ENCODE measurements at regions not wholly inside any gene's neighbourhood (a gene's known extent, or its start where the extent isn't known, plus 50 kb on each side); places are given as distances from the start of the nearest gene placed in this dataset.
A peak's percentile ranks its signal among the peaks of the same experiment; 100 is the strongest.
"Not testable (repeated sequence)": the region's sequence is repeated elsewhere in the genome, so short reads cannot be mapped to it uniquely, and the experiment has no call there.

DNA sequence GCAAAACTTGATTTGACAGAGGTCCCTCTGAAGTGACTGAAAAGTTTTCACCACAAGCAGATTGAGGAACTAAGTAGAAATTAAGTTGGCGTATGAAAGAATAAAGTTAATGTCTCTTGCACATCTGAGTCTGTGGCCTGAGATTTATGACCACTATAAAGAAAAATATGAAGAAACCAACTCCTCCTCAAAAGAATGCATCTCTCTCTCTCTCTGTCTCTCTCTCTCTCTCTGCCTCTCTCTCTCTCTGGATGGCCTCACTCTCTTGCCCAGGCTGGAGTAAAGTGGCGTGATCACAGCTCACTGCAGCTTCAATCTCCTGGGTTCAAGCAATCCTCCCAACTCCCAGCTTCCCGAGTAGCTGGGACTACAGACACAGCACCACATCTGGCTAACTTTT is 55.2 kb downstream of the RPL22L1 start:
- DNase-seq (ENCODE audit: low read depth), result peak; percentile 29

DNA sequence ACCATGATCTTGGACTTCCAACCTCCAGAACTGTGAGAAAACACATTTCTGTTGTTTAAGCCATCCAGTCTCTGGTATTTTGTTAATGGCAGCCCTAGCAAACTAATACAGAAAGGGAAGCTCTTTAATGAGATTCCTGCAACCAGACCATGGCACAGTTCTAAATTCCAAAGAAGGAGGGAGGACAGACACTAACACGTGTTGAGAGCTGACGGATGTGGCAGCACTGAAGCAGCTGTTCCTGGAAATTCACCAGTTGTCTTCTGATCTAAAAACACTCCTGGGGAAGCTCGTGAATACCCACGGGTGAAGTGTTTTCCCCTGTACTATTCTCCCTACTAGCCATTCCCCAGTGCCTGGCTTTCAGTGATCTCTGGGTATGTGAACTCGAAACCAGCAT is 56.7 kb downstream of the RPL22L1 start:
- DNase-seq (ENCODE audit: low read depth), result no peak

DNA sequence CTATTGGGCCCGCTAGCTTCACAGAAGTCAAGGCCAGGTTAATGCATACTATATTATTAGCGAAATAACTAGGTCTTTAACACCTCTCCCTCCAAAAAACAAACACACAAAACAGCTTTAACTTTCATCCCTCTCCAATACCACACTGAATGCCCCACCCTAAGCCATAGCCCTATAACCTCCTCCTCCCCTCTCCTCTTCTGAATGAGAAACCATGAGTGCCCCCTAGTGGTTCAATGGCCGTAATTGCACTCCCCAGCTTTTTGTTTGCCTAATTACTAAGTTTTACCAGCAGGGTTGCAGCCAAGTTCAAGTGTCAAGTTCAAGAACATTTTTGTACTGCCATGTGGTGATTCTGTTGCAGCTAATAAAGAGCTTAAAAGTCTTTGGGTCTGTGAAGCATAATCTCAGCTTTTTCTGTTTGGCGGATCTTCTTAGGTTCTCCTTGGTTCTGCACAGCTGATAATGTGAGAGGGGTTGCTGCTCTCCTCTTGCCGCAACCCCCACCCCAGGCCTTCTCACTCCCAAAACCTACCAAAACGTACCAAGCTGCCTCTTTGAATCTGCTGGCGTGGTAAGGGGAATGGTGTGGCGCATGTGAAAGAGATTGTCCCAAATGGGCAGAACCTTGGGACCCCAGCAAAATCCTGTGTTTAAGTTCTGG is 57.9 kb downstream of the RPL22L1 start:
- peak; percentile 71 for DNase-seq (ENCODE audit: low read depth)

DNA sequence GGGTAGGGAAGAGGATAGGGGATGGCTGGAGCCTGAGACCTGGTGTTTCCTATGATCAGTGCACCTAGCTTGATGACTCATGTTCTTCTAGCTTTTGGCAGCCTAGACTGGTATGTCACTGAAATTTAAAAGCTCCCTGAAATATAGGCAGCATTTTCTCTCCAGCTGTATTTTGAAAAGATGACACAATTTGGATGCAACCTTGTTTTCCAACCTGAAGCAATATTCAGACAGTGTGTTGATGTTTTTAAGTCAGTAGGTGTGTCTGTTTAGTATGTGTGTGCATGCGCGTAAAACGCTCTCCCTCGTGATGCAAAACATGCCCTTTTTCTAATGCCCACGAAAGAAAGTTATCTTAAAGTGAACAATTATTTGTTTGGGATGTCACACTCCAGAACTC is 58.5 kb downstream of the RPL22L1 start:
- DNase-seq (ENCODE audit: low read depth), result peak; percentile 32

DNA sequence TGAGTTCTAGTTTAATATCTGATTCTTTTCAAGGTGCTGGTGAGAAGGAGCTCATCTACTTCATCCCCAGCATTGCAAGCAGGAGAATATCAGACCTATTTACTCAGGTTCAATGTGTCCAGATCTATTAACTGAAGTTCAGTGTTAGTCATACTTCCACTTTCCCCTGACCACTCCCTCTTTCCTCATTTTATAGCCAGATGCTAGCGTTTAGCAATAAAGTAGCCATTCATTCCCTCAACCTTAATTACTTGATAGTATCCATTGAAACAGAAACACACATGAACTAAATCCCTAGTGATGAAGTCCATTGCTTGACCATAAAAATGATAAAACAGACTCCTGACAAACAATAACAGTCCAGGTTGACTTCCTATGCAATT is 60.0 kb downstream of the RPL22L1 start:
- DNase-seq (ENCODE audit: low read depth), result peak; percentile 49

DNA sequence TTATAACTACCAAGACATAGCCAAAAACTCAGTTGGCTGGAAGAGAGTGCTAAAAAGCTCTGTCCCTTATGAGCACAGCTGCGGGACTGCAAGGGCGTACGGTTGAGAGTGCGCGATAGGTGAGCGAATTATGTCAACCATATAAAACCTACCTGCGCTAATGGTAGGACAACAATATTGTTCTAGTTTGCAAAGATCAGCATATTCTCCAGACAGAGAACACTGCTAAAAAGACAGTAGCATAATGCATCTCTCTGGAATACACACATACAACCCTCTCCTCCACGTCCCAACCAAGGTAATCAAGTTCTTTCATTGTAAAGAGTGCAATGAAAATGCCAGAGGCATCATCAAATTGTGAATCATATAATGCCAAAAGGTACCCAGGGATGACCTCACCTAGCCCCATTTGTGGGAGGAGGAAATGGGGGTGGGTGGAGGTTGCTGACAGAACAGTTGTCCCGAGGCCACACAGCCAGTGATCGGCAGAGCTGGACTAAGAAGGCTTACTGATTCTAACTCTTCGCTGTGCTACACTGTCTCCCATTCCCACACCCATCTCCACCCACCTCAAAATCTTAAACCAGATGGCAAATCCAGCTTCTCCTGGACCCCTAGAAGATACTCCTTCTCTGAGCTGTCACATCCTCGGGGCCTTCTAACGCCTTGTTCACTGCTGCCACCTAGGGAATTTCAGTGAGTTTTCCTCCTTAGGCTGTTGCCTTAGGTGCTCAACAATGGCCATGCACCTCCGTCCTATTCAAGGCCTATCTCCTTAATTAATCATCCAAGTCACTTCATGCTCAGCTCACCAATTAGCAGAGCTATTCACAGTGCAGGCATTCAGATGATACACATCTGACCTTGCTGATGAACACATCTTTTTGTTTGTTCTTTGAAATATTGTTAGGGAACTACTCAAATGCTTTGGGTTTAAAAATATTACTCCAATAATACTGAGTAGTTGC is 60.7 kb downstream of the RPL22L1 start:
- peak; percentile 73 for DNase-seq (ENCODE audit: low read depth)

DNA sequence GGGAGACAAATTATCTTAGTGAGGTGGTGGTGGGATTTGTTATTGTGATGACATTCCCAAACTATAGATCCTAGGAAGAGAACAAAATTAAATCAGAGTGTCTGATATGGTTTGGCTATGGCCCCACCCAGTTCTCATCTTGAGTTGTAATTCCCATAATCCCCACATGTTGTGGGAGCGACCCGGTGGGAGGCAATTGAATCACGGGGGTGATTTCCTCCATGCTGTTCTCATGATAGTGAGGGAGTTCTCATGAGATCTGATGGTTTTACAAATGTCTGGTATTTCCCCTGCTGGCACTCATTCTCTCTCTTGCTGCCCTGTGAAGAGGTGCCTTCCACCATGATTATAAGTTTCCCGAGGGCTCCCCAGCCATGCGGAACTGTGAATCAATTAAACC is 62.0 kb downstream of the RPL22L1 start:
- peak; percentile 38 for DNase-seq (ENCODE audit: low read depth)

DNA sequence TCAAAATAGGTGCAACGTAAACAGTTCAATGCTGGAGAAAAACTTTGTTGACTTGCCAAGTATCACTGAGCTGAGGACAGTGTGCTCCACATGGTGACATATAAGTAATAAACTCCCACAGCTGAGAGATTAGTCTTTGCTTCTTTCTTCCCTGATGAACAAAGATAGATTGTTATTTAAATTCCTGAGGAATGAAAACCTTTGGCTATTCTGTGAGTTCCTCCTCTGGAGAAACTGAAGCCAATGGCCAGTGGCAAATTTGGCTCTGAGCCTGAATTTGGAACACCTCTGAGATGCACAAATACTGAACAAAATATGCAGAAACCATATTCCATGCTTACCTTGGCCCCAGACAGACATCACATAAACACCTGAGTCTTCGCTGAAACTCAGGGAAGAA is 63.3 kb downstream of the RPL22L1 start:
- DNase-seq (ENCODE audit: low read depth), result no peak

DNA sequence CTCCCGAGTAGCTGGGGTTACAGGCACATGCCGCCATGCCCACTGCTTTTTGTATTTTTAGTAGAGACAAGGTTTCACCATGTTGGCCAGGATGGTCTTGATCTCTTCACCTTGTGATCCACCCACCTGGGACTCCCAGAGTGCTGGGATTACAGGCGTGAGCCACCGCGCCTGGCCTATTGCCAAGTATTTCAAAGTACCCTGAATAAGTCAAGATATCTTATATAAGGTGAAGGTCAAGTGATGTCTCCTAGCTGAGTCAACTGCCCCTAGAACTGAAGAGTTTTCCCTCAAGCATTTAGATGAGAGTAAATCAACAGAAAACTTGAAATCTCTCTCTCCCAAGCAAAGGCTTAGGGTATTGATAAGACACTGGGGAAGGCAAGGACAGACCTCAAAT is 63.9 kb downstream of the RPL22L1 start:
- DNase-seq (ENCODE audit: low read depth), result no peak

DNA sequence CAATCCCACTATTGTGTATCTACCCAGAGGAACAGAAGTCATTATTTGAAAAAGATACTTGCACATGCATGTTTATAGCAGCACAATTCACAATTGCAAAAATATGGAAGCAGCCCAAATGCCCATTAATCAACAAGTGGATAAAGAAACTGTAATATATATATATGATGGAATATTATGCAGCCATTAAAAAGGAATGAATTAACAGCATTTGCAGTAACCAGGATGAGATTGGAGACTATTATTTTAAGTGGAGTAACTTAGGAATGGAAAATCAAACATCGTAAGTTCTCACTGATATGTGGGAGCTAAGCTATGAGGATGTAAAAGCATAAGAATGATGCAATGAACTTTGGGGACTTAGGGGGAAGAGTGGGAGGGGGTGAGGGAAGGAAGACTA is 64.7 kb downstream of the RPL22L1 start:
- not testable (repeated sequence) for DNase-seq (ENCODE audit: low read depth)

DNA sequence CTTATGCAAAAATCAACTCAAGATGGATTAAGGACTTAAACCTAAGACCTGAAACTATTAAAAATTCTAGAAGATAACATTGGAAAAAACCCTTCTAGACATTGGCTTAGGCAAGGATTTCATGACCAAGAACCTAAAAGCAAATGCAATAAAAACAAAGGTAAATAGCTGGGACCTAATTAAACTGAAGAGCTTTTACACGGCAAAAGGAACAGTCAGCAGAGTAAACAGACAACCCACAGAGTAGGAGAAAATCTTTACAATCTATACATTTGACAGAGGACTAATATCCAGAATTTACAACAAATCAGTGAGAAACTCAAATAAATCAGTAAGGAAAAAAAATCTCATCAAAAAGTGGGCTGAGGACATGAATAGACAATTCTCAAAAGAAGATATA is 65.4 kb downstream of the RPL22L1 start:
- not testable (repeated sequence) for DNase-seq (ENCODE audit: low read depth)

DNA sequence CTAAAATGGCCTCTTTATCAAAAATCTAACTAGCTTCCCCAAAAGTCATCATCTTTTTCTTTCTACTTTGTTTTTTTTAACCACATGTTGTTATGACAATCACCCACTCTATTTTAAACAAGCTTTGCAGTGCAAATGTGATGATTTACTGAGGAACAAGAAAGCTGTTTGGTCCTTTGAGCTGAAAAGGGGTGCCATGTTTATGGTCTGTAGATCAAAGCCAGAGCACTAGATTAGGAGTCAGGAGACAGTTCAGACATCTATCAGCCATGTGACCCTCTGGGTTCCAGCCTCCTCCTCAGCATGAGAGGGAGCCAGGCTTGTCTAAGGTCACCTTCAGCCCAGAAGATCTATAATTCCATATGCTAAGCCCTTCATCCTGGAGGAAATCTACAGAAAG is 65.9 kb downstream of the RPL22L1 start:
- DNase-seq (ENCODE audit: low read depth), result no peak

DNA sequence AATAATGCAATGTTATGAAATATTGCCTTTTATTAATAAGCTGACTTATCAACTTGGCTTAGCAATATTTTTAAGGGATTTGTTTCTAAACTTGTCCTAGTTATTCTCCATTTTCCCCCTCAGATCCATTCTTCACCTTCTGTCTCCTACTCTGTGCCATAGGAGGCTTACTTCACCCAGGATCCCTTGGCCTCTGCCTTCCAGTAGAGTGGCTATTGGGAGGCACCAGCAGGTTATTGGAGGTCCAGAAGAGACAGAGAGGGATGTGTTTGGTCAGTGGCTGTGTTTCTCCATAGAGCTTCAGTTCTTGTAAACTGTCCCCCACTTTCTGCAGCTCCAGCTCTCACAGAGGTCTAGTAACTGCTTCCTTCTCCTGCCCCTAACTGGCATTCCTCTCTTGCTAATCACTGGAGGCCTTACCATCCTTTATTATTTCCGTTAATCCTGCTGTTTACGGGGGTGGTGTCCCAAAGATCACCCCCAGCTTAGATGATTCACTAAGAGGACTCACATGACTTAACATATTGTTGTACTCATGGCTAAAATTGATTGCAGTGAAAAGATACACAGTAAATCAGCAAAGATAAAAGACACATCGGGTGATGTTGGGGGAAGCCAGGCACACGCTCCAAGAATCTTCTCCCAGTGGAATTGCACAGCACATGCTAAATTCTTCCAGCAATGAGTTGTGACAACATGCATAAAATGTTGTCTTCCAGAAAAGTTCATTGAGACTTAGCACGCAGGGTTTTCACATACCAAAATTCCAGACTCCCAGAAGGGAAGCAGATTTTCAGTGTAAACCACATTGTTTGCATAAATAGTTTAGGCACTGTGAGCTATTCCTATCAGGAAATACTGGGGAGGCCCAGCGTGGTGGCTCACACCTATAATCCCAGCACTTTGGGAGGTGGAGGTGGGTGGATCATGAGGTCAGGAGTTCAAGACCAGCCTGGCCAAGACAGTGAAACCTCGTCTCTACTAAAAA is 67.5 kb downstream of the RPL22L1 start:
- DNase-seq (ENCODE audit: low read depth), result peak; percentile 98

DNA sequence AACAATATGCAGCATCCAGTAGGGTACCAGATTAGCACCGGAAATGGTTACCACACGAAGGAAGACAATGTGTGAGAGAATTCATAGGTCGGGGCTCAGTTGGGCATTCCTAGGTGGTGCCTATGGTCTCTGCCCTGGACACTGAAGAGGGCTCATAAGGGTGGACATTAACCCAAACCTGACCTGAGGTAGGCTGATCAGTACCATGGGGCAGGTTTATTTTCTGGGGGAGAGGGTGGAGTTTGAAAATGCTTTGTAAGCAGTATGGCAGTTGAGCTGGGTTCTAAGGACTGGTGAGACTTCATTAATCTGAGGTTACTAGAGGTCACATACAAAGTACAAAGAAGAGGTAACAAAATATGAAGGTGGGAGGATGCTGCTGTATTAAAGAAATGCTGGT is 68.4 kb downstream of the RPL22L1 start:
- no peak for DNase-seq (ENCODE audit: low read depth)

DNA sequence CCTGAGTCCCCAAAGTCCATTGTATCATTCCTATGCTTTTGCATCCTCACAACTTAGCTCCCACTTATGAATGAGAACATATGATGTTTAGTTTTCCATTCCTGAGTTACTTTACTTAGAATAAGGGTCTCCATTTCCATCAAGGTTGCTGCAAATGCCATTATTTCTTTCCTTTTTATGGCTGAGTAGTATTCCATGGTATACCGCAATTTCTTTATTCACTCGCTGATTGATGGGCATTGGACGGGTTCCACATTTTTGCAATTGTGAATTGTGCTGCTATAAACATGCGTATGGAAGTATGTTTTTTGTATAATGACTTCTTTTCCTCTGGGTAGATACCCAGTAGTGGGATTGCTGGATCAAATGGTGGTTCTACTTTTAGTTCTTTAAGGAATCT is 69.7 kb downstream of the RPL22L1 start:
- DNase-seq (ENCODE audit: low read depth), result not testable (repeated sequence)

DNA sequence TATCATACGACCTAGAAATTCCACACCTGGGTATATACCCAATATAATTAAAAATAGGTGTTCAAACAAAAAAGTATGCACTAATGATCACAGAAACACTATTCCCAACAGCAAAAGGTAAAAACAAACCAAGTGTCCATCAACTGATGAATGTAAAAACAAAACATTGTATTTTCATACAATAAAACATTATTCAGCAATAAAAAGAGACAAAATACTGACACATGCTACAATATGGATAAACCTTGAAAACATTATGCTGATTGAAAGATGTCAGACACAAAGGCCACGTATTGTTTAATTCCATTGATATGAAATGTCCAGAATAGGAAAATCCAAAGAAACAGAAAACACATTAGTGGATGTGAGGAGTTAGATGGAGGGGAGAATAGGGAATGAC is 71.0 kb downstream of the RPL22L1 start:
- no peak for DNase-seq (ENCODE audit: low read depth)

DNA sequence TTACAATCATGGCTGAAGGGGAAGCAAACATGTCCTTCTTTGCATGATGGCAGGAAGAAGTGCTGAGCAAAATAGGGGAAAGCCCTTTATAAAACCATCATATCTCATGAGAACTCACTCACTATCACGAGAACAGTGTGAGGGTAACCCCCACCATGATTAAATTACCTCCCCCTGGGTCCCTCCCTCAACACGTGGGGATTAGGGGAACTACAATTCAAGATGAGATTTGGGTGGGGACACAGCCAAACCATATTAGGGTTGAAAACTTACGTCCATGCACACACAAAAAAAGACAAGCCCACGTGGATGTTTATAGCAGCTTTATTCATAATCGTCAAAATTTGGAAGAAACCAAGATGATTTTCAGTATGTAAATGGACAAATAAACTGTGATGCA is 72.3 kb downstream of the RPL22L1 start:
- no peak for DNase-seq (ENCODE audit: low read depth)

DNA sequence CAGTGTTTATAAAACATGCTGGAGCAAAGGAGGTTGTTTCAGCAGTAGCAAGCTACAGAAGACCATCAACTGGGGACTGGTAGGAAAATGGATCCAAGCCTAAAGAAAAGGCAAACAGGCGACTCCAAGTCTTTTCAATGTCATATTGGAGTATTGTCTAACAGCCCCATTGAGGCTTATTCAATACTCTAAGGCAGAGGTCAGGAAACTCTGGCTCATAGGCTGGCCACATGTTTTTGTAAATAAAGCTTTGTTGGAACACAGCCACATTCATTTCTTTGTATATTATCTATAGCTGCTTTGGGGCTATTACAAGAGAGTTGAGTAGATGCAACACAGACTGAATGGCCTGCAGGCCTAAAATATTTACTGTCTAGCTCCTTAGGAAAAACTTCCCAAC is 77.5 kb downstream of the RPL22L1 start:
- no peak for DNase-seq (ENCODE audit: low read depth)

DNA sequence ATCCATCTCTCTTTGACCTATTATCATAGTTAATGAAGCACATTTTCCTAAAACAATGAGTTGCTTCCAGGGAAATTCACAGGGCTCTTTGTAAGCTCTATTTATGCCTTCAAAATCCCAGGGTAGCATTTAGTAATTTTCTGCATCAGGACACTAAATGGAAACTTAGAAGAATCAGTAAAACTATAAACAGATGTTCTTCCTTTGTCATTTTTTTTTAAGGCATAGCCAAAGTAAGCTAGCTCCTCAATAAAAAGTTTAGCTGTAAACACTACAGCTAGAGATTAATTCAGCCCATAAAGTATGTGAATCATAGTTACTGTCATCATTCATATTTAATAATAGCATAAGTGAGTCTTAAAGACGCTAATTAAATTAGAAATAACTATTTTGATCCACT is 79.3 kb downstream of the RPL22L1 start:
- no peak for DNase-seq (ENCODE audit: low read depth)

DNA sequence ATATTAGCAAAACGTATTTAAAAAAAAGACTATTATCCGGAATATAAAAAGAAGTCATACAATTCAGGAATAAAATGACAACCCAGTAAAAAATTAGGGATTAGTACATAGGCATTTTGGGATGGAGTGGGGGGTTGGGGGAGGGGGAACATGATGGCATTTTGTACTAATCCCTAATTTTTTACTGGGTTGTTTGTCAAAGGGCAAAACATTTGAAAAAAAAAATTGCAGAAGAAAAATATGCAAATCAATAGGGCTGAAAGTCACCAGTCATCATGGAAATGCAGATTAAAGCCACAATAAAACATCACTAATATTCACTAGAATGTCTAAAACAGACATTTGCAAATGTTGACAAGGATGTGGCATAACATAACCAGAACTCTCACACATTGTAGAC is 82.5 kb downstream of the RPL22L1 start:
- no peak for DNase-seq (ENCODE audit: low read depth)

DNA sequence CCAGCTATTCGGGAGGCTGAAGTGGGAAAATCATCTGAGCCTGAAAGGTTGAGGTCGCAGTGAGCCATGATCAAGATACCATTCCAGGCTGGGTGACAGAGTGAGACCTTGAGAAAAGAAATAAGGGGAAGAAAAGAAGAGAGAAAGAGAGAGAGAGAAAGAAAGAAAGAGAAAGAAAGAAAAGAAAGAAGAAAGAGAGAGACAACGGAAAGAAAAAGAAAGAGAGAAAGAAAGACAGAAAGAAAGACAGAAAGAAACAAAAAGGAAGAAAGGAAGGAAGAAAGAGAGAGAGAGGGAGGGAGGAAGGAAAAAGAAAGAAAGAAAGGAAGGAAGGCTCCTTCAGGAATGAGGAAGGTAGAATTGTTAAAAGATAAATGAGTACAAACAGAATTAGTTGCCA is 84.5 kb downstream of the RPL22L1 start:
- DNase-seq (ENCODE audit: low read depth), result no peak

DNA sequence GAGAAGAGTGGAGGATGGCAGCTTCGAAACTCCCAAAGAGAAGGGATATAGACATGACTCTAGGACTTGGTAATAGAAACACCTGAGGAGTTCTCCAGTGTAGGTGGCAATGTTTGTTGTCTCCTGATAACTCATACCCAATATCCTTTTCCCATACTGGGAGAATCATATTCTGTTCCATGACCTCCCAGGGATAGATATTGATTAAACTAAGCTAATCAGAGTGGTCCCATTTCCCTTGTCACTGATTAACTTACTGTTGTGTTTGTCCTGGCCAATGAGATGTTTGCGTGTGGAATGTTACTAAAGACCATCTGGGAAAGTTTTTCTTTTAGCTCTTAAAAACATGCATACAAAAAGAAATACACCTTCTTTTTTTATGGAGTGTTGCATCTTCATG is 85.6 kb downstream of the RPL22L1 start:
- DNase-seq (ENCODE audit: low read depth), result no peak

Measured in amniotic epithelial cell (primary cell).